Naive B cell (primary cell): ENCODE measurements at regions not wholly inside any gene's neighbourhood (a gene's known extent, or its start where the extent isn't known, plus 50 kb on each side); places are given as distances from the start of the nearest gene placed in this dataset.

ENCODE experiments used
- ATAC-seq, 2 donors: fragments of 150-1000 bp; cut with Tn5 transposase; 2 replicates each; pipeline ENCODE4 v1.10.0; 2021; ENCODE audit warnings: low read depth in 2 of 2, mild to moderate bottlenecking in 2 of 2, moderate library complexity in 2 of 2
- DNase-seq: peaks from one replicate; pipeline ENCODE4 v3.0.0; 2022
- H3K27ac Mint-ChIP-seq, 6 donors: one replicate each; pipeline ENCODE4 v1.8.0; 2020 to 2022; ENCODE audit warnings: mild to moderate bottlenecking in 6 of 6, mixed read lengths in 6 of 6, moderate library complexity in 5 of 6, inconsistent platforms in 2 of 6
- H3K27me3 Mint-ChIP-seq, 3 donors: one replicate each; pipeline ENCODE4 v1.8.0; 2021 to 2022; ENCODE audit warnings: mixed read lengths in 3 of 3, mild to moderate bottlenecking in 1 of 3
- H3K36me3 Mint-ChIP-seq, 2 donors: one replicate each; pipeline ENCODE4 v1.8.0; 2020 to 2022; ENCODE audit warnings: mixed read lengths in 2 of 2, inconsistent platforms in 1 of 2, mild to moderate bottlenecking in 1 of 2
- H3K4me1 Mint-ChIP-seq, 3 donors: one replicate each; pipeline ENCODE4 v1.8.0; 2020 to 2022; ENCODE audit warnings: mixed read lengths in 3 of 3, inconsistent platforms in 1 of 3, mild to moderate bottlenecking in 1 of 3, moderate library complexity in 1 of 3
- H3K4me3 Mint-ChIP-seq, 8 donors: one replicate each; pipeline ENCODE4 v1.8.0; 2020 to 2022; ENCODE audit warnings: mild to moderate bottlenecking in 8 of 8, mixed read lengths in 8 of 8, moderate library complexity in 8 of 8, inconsistent platforms in 2 of 8
- H3K9me3 Mint-ChIP-seq, 7 donors: one replicate each; pipeline ENCODE4 v1.8.0; 2020 to 2022; ENCODE audit warnings: mixed read lengths in 7 of 7, mild to moderate bottlenecking in 5 of 7, inconsistent platforms in 2 of 7, moderate library complexity in 1 of 7

GRCh38 chrX:4809571-4809970 is 1096.1 kb upstream of the PRKX start:
- Mint-ChIP-seq H3K4me3 (no peak overlapping the region), H3K9me3 (peaks cover 0 to 18% (median 3%) of the 10 kb centered on the region in 7 donors), H3K27me3 (peaks cover 0 to 4% (median 0%) of the 10 kb centered on the region in 3 donors), H3K36me3 (no peaks in the 10 kb centered on the region), H3K27ac (no peak overlapping the region), H3K4me1 (no peaks in the 10 kb centered on the region)
- DNase-seq (no peak), ATAC-seq (no peak)

- Mint-ChIP-seq H3K4me3 (no peak overlapping the region), H3K36me3 (no peaks in the 10 kb centered on the region), H3K9me3 (peaks cover 0 to 21% (median 6%) of the 10 kb centered on the region in 7 donors), H3K27me3 (peaks cover 0 to 4% (median 0%) of the 10 kb centered on the region in 3 donors), H3K27ac (no peak overlapping the region), H3K4me1 (no peaks in the 10 kb centered on the region)
- no peak for DNase-seq
- ATAC-seq, result no peak
Measured at GRCh38 chrX:4805502-4805901, 1092.1 kb upstream of the PRKX start.

GRCh38 chrX:4800756-4801155 is 1087.3 kb upstream of the PRKX start:
- no peak overlapping the region for H3K4me3 Mint-ChIP-seq

GRCh38 chrX:4787971-4788370 is 1074.5 kb upstream of the PRKX start:
- H3K36me3 Mint-ChIP-seq, result no peaks in the 10 kb centered on the region
- H3K4me3 Mint-ChIP-seq, result no peak overlapping the region
- H3K27me3 Mint-ChIP-seq, result no peaks in the 10 kb centered on the region
- H3K27ac Mint-ChIP-seq, result no peak overlapping the region
- no peak for DNase-seq
- H3K9me3 Mint-ChIP-seq, result peaks cover 0 to 4% (median 0%) of the 10 kb centered on the region in 7 donors
- H3K4me1 Mint-ChIP-seq, result peaks cover 0 to 4% (median 0%) of the 10 kb centered on the region in 3 donors
- no peak for ATAC-seq

More at GRCh38 chrX:4800756-4801155, 1087.3 kb upstream of the PRKX start:
- Mint-ChIP-seq H3K9me3 (peaks cover 0 to 16% (median 9%) of the 10 kb centered on the region in 7 donors), H3K27ac (no peak overlapping the region), H3K36me3 (no peaks in the 10 kb centered on the region), H3K27me3 (no peaks in the 10 kb centered on the region), H3K4me1 (peaks cover 0 to 6% (median 0%) of the 10 kb centered on the region in 3 donors)
- DNase-seq, result no peak
- no peak for ATAC-seq

- H3K36me3 Mint-ChIP-seq, result no peaks in the 10 kb centered on the region
- peaks cover 0 to 3% (median 0%) of the 10 kb centered on the region in 7 donors for H3K9me3 Mint-ChIP-seq
- no peak overlapping the region for H3K27ac Mint-ChIP-seq
- H3K4me3 Mint-ChIP-seq, result peak overlapping the region in 1 of 8 donors; percentile 37
- no peaks in the 10 kb centered on the region for H3K27me3 Mint-ChIP-seq
- DNase-seq (no peak), ATAC-seq (no peak)
- H3K4me1 Mint-ChIP-seq, result no peaks in the 10 kb centered on the region
Measured at GRCh38 chrX:4764888-4765287, 1051.4 kb upstream of the PRKX start.

- Mint-ChIP-seq H3K9me3 (peaks cover 0 to 2% (median 0%) of the 10 kb centered on the region in 7 donors), H3K36me3 (no peaks in the 10 kb centered on the region), H3K4me1 (no peaks in the 10 kb centered on the region), H3K27me3 (no peaks in the 10 kb centered on the region), H3K27ac (no peak overlapping the region), H3K4me3 (no peak overlapping the region)
- ATAC-seq, result no peak
- DNase-seq, result no peak
Measured at GRCh38 chrX:4762196-4762595, 1048.7 kb upstream of the PRKX start.

GRCh38 chrX:4754878-4755604 is 1041.6 kb upstream of the PRKX start:
- peak overlapping the region; percentile 38 to 76 (median 61) for H3K4me3 Mint-ChIP-seq

GRCh38 chrX:4741024-4741423 is 1027.6 kb upstream of the PRKX start:
- H3K4me3 Mint-ChIP-seq, result no peak overlapping the region
- DNase-seq (no peak), ATAC-seq (no peak)
- no peaks in the 10 kb centered on the region for H3K27me3 Mint-ChIP-seq
- H3K9me3 Mint-ChIP-seq, result peaks cover 0 to 3% (median 0%) of the 10 kb centered on the region in 7 donors
- H3K4me1 Mint-ChIP-seq, result no peaks in the 10 kb centered on the region
- H3K27ac Mint-ChIP-seq, result peak overlapping the region in 1 of 6 donors; percentile 49
- H3K36me3 Mint-ChIP-seq, result no peaks in the 10 kb centered on the region

More at GRCh38 chrX:4754878-4755604, 1041.6 kb upstream of the PRKX start:
- H3K9me3 Mint-ChIP-seq, result peaks cover 0 to 3% (median 0%) of the 10 kb centered on the region in 7 donors
- DNase-seq (no peak), ATAC-seq (peak; percentile 64 to 87)
- no peaks in the 10 kb centered on the region for H3K36me3 Mint-ChIP-seq
- H3K4me1 Mint-ChIP-seq, result peaks cover 12 to 25% (median 20%) of the 10 kb centered on the region in 3 donors
- no peaks in the 10 kb centered on the region for H3K27me3 Mint-ChIP-seq
- peak overlapping the region in 5 of 6 donors; percentile 8 to 76 (median 29) for H3K27ac Mint-ChIP-seq

GRCh38 chrX:4735299-4735698 is 1021.9 kb upstream of the PRKX start:
- Mint-ChIP-seq H3K4me1 (no peaks in the 10 kb centered on the region), H3K36me3 (no peaks in the 10 kb centered on the region), H3K27ac (no peak overlapping the region), H3K4me3 (no peak overlapping the region), H3K27me3 (no peaks in the 10 kb centered on the region), H3K9me3 (peaks cover 0 to 13% (median 8%) of the 10 kb centered on the region in 7 donors)
- DNase-seq, result no peak
- ATAC-seq, result no peak

GRCh38 chrX:4710618-4711433 is 997.4 kb upstream of the PRKX start:
- no peaks in the 10 kb centered on the region for H3K36me3 Mint-ChIP-seq
- peaks cover 0 to 19% (median 14%) of the 10 kb centered on the region in 3 donors for H3K4me1 Mint-ChIP-seq

GRCh38 chrX:4708970-4709760 is 995.7 kb upstream of the PRKX start:
- H3K27me3 Mint-ChIP-seq, result no peaks in the 10 kb centered on the region
- H3K9me3 Mint-ChIP-seq, result peaks cover 0 to 5% (median 0%) of the 10 kb centered on the region in 7 donors
- H3K27ac Mint-ChIP-seq, result peak overlapping the region in 2 of 6 donors; percentile 15 to 29
- H3K36me3 Mint-ChIP-seq, result no peaks in the 10 kb centered on the region
- no peak overlapping the region for H3K4me3 Mint-ChIP-seq
- peaks cover 0 to 19% (median 14%) of the 10 kb centered on the region in 3 donors for H3K4me1 Mint-ChIP-seq
- DNase-seq (no peak), ATAC-seq (no peak)

More at GRCh38 chrX:4710618-4711433, 997.4 kb upstream of the PRKX start:
- DNase-seq, result no peak
- peaks cover 0 to 3% (median 0%) of the 10 kb centered on the region in 7 donors for H3K9me3 Mint-ChIP-seq
- H3K27ac Mint-ChIP-seq, result peak overlapping the region in 2 of 6 donors; percentile 13 to 53
- peak overlapping the region in 1 of 8 donors; percentile 13 for H3K4me3 Mint-ChIP-seq
- ATAC-seq, result peak; percentile 43 to 65
- no peaks in the 10 kb centered on the region for H3K27me3 Mint-ChIP-seq

- peaks cover 0 to 19% (median 14%) of the 10 kb centered on the region in 3 donors for H3K4me1 Mint-ChIP-seq
Measured at GRCh38 chrX:4706961-4707360, 993.5 kb upstream of the PRKX start.

GRCh38 chrX:4690521-4690920 is 977.1 kb upstream of the PRKX start:
- Mint-ChIP-seq H3K27me3 (no peaks in the 10 kb centered on the region), H3K27ac (peak overlapping the region in 1 of 6 donors; percentile 22), H3K36me3 (no peaks in the 10 kb centered on the region), H3K4me1 (peaks cover 0 to 6% (median 0%) of the 10 kb centered on the region in 3 donors), H3K4me3 (no peak overlapping the region), H3K9me3 (peaks cover 0 to 12% (median 0%) of the 10 kb centered on the region in 7 donors)
- no peak for ATAC-seq
- DNase-seq, result no peak

More at GRCh38 chrX:4706961-4707360, 993.5 kb upstream of the PRKX start:
- no peak overlapping the region for H3K4me3 Mint-ChIP-seq
- H3K27me3 Mint-ChIP-seq, result no peaks in the 10 kb centered on the region
- H3K36me3 Mint-ChIP-seq, result no peaks in the 10 kb centered on the region
- no peak overlapping the region for H3K27ac Mint-ChIP-seq
- ATAC-seq, result no peak
- peaks cover 0 to 5% (median 0%) of the 10 kb centered on the region in 7 donors for H3K9me3 Mint-ChIP-seq
- no peak for DNase-seq
